GM19351 (cell line): ENCODE measurements at regions not wholly inside any gene's neighbourhood (a gene's known extent, or its start where the extent isn't known, plus 50 kb on each side); places are given as distances from the start of the nearest gene placed in this dataset.
A peak's percentile ranks its signal among the peaks of the same experiment; 100 is the strongest.
"Not testable (repeated sequence)": the region's sequence is repeated elsewhere in the genome, so short reads cannot be mapped to it uniquely, and the experiment has no call there.

ENCODE experiments used
- ATAC-seq: cut with Tn5 transposase; IDR thresholded peaks from one replicate; pipeline ENCODE4 v1.9.1; 2021; ENCODE audit warnings: mild to moderate bottlenecking, moderate library complexity; ENCODE audit not compliant: unreplicated experiment

GRCh38 chr1:120357046-120357445 is 57.8 kb upstream of the NBPF8 start:
- ATAC-seq = not testable (repeated sequence)

DNA sequence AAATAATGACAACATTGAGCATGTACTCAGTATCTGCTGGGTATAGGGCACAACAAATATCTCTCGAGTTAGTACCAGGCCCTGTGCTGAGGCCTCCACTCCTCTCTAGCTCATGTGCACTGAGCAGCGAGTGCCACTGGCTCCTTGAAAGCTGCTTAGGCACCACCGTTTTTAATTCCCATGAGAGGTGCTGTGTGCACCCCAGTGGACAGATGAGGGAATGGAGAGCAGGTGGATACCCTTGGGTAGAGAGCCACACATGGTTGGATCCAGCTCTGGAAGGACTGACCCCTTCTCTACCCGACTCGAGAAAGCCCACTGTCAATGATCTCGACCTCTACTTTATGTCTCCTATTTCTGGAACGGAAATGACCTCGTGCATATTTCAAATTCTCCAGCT is 58.7 kb upstream of the NBPF8 start:
- ATAC-seq = not testable (repeated sequence)

- peak; percentile 81 for ATAC-seq
These were observed 60.1 kb upstream of the NBPF8 start for GRCh38 chr1:120354618-120355184.

DNA sequence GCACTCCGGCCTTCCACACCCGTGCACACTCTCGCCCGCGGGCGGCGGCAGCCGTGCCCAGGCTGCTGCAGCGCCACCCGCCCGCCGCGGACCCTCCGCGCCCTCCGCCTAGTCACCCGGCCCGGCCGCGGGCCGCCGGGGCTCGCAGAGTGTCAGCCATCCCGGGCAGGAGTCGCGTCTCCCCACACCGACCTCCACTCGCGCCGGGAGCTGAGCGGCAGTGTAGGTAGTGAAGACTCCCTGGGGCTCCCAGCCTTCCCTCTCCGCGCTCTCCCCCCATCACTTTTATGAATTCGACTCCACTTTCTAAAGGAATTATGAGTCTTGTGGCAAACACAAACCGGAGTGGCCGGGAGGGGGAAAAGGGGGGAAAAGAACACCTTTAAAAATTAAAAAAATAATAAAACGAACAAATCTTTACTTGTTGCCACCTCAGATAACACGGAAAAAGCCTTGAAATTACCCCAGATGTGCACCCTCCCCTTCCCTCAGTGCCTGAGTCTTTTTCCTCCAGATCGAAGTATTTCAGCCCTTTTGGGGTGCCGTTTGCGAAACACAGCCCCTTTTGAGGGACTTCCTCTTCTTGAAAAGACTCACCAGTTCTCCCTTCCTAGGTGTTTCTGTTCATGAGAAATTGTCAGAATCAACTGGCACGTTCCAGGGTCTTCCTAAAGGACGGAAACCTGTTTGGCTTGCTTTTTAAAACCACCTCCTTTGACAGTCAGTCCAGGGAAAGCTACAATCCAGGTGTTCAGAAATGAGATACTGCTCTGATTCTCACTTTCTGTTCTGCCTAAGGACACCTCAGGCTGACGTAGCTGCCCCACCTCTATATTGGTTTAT is 72.4 kb upstream of the NBPF8 start:
- not testable (repeated sequence) for ATAC-seq

GRCh38 chr1:120341756-120342155 is 73.1 kb upstream of the NBPF8 start:
- not testable (repeated sequence) for ATAC-seq

DNA sequence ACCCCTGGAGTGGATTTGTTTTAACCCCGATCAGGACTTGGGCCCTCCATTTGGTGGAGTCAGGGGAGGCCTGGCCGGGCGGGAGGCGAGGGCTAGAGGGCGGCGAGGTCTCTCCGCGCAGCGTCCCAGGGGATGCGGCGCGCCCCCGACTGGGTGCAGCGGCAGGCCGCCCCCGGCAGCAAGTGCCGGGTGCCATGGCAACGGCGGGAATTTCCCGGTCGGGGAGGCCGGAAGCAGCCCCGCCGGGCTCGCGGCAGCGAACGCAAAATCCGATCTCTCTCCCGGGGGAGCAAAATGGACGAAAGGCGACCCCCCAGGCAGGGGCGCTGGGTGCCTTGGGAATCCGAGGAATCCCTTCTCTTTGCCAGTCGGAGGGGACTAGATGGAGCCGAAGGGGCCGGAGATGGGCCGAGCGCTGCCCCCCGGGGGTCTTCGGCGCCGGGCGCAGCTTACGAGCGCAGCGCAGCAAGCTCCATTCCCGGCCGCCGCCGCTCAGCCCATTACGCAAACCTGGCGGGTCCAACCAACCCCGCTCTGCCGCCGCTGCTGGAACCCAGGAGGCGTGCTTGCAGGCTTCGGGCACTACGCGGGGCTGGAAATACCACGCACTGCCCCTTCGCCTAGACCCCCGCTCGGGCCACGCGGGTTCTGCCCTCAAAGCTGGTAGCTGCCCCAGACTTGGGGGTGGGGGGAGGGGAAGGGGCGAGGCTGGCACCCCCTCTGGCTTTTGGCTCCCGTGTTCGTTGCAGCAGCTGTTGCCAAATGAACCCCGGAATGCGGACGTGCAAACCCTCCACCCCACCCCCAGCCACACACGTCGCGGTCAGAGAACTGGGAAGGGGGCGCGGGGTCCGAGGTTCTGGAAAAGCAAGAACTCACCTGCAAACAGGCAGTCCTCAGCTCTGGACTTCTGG is 73.7 kb upstream of the NBPF8 start:
- not testable (repeated sequence) for ATAC-seq

DNA sequence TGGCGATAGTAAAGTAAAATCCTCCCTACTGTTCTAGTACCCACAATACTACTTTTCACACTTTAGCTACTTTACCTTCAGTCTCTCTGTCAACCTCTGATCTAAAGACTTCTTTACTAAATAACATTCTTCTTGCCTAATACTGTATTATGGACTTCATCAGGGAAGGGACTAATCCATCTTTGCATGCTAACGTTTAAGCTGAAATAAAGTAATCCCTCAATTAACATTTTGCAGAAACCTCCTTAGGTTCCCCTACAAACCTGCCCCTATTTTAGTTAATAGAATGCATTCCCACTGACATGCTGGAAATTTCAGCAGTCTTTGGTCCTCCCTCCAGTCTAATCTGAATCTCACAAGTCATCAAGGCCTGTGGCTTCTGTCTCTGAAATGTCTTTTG is 99.1 kb upstream of the NBPF8 start:
- not testable (repeated sequence) for ATAC-seq

DNA sequence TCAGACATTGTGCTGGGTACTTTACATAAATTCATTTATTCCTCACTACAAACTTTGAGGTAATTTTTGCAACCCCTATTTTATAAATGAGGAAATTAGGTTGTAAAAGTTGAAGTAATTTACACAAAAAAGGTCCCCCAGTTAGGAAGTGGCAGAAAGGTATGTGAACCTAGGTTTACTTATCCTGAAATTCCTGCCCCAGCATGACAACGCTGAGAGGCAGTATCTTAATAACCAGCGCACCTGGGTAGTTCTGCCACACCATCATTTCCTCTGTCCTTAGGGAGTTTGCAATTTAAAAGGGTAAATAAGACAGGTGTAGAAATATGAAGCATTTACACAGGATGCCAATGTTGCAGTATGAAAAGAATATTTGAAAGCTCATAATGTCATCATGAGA is 102.9 kb upstream of the NBPF8 start:
- ATAC-seq = not testable (repeated sequence)

GRCh38 chr1:120308940-120309578 is 105.8 kb upstream of the NBPF8 start:
- ATAC-seq = not testable (repeated sequence)

- not testable (repeated sequence) for ATAC-seq
These were observed 109.8 kb upstream of the NBPF8 start for GRCh38 chr1:120305046-120305445.

- ATAC-seq = not testable (repeated sequence)
These were observed 110.5 kb upstream of the NBPF8 start for GRCh38 chr1:120304341-120304740.

DNA sequence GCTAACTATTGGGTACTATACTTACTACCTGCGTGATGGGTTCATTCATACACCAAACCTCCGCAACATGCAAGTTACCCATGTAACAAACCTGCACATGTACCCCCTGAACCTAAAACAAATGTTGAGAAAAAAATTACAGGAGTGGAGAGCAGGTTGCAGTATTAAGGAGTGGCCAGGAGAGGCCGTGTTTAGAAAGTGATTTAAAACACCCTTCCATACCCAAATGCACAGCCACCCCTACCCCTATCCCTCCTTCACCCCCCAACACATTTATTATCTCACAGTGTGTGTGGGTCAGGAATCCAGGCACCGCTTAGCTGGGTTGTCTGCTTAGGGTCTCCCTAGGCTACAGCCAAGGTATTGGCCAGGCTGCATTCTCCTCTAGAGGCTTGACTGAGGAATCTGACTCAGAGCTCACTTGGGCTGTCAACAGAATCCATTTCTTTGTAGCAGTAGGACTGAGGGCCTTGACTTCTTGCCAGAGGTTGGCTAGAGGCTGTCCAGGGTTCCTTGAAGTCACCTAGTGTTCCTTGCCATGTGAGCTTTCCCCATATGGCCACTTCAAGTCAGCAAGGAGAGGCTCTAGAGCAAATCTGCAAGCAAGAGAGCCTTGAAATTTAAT is 115.3 kb upstream of the NBPF8 start:
- ATAC-seq = not testable (repeated sequence)

DNA sequence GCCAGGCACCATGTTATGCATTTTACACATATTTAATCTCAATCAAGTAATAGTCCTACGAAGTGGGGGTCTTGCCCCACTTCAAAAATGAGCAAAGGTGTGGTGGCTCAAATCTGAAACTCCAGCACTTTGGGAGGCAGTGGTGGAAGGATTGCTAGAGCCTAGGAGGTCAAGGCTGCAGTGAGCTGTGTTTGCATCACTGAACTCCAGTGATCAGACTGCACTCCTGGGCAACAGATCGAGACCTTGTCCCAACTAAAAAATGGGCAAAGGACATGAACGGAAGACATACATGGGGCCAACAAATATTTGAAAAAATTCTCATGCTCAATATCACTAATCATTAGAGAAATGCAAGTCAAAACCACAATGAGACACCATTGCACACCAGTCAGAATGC is 116.3 kb upstream of the NBPF8 start:
- not testable (repeated sequence) for ATAC-seq

GRCh38 chr1:120297345-120297953 is 117.4 kb upstream of the NBPF8 start:
- not testable (repeated sequence) for ATAC-seq

GRCh38 chr1:120290105-120290504 is 113.8 kb upstream of the SEC22B start:
- ATAC-seq = not testable (repeated sequence)

DNA sequence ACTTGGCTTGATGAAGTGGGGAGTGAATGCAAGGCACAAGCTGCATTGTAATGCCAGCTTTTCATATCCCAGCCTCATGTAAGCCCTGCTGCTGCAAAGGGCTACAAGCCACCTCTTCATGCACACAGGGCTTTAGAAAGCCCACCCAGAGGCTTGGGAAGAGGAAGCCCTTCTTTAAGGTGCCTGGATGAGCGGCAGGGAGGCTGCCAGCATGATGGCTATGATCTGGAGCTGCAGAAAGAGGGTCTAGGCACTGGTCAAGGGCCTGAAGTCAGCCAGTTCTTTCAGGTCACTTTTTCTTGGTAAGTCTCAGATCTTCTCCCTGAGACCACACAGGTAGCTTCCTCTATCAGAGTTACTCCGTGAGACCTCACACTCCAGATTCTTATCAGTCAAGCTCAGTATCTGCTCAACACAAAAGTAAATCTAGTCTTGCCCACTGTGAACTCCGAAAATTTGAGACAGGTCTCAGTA is 113.3 kb upstream of the SEC22B start:
- not testable (repeated sequence) for ATAC-seq

- not testable (repeated sequence) for ATAC-seq
These were observed 112.7 kb upstream of the SEC22B start for GRCh38 chr1:120288814-120289600.

- ATAC-seq = not testable (repeated sequence)
These were observed 111.8 kb upstream of the SEC22B start for GRCh38 chr1:120288167-120288566.
